ENCODE measurements at regions not wholly inside any gene's neighbourhood (a gene's known extent, or its start where the extent isn't known, plus 50 kb on each side); places are given as distances from the start of the nearest gene placed in this dataset.
A peak's percentile ranks its signal among the peaks of the same experiment; 100 is the strongest.

DNA sequence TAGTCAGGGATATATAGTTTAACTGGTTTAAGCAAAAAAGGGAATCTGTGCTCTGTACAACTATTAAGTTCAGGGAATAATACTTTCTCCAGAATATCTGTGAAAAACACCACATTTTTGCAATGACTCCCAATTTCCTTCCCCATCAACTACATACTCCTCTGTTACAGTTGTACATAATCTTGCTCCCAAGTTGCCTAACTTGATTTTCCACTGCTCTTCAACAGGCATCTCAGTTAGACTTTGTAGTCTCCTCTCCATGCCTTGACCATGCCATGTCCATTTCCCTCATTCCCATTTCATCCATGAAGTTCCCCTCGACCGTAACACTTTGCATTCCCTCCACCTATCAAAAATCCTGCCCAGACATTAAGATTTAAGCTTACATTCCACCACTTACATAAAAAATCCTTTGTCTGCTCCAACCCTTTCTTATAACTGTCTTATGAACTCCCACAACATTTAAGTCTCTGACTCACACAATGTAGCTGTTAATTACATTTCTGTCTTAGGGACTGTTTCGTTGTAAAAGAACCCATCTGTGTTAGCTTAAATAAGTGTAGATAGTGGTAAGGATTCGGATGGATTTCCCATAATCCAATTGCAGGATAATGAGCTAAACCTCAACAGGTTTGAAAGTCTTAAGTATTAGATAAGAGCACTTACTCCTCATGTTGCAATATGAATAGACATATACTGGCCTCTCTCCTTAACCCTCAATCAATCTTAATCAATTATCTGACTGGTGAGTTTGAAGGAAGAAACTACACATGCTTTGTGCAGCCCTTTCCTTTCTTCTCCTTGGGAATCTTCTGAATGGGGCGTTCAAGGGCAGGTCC, 156.5 kb downstream of the PAWR start:
- DNase-seq: no peak

DNA sequence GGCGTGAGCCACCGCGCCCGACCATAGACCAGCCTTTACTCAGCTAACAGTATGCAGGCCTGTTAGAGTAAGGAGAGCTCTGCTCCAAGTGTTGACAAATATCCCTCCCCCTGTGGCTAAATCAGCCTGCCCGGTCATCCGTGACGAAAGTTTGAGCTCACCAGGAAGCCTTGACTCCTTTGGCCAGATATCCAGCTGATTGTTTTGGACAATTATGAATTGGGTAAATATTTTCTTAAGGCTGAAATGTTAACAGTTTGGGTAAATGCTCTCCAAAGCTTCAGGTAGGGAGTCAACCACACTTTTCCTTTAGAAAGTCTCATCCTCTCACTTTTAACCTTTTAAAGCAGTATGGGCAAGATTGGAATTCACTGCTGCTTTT, 157.9 kb downstream of the PAWR start:
- no peak for DNase-seq

DNA sequence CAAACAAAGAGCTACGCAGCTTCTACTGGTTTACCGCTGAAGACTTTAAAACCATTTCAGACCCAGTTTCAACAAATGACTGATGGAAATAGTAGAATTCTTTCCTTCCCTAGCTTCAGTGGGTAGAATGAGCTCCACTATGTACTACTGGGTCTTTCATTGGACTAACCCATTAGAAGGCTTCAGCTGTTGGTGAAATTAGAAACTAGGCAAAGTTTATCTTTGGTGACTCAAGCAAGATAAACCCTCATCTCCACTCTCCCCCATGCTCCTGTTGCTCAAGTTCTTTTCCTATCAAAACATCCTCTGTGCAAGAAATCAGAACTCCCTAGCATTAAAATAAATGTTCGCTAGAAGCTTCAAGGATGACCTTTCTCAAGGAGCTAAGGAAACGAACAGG, 159.2 kb downstream of the PAWR start:
- no peak for DNase-seq

DNA sequence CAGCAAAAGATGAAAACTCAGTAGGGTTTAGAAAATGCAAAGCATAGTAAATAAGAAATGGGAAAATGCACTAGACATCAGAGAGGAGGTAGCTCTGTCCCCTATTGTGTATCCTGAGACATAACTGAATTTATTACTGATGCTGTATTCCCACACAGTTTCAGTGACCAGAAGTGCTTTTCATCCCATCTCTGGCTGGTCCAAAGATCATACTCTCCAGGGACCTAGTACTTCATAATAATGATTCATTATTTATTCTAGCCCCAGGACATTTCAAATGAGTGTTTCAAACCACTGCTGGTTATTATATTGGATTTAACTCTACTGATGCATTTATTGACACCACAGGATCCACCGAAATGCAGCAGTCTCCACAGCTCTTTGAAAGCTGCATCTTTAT, 163.3 kb downstream of the PAWR start:
- no peak for DNase-seq

DNA sequence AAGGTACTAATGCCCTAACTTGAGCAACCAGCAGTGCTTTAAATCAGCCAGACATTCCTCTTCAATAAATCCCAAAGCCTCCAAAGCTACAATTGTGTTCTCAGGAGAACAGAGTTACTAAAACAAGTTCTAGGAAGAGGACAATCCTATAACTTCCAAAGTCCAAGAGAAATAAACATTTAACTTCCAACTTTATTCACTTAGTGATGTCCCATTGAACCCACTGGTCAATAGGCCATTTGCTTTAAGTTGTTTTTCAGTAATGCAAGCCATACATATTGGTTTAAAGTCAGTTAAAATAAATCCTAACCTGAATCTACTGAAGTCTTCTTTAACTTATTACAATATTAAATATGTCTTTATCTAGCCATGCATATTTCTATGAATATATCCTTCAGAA, 165.4 kb downstream of the PAWR start:
- no peak for DNase-seq

DNA sequence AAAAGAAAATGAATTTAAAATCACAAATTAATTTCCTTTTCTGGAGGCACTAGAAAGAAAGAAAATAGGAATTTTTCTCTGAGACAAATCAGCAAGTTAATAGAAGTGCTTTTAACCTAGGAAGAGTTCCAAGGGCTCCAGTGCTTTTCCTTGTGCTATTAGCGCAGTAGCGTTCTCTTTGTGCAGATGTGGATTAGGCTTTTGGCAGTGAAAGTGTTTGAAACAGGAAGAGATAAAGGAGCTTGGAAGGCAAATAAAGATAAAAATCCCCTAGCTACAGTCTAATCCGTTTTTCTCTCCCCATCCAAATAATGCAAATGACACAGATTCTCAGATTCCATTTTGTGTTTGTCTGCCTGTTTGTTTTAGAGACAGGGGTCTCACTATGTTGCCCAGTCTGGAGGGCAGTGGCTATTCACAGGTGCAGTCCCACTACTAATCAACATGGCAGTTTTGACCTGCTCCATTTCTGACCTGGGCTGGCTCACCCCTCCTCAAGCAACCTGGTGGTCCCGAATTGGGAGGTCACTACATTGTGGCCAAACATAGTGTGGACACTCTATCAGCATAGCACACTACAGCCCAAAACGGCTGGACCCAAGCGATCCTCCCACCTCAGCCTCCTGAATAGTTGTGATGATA, 166.1 kb downstream of the PAWR start:
- no peak for DNase-seq

DNA sequence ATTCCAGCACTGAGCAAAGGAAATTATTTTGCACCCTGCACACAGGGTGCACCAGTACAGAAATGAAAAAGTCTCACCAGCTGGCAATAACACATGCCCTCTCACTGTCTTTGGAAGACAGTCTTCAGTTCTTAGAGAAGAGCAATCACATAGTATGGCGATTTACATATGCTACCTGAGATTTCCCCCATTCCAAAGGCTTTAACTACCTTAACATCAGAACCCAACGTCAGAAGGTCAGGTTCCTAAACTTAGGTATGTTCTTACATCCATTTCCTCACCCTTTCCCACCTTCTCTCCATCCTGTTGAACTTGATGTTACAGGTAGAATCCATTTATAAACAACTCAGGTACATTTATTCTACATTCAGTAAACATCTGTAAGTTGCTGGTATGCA, 167.8 kb downstream of the PAWR start:
- no peak for DNase-seq

DNA sequence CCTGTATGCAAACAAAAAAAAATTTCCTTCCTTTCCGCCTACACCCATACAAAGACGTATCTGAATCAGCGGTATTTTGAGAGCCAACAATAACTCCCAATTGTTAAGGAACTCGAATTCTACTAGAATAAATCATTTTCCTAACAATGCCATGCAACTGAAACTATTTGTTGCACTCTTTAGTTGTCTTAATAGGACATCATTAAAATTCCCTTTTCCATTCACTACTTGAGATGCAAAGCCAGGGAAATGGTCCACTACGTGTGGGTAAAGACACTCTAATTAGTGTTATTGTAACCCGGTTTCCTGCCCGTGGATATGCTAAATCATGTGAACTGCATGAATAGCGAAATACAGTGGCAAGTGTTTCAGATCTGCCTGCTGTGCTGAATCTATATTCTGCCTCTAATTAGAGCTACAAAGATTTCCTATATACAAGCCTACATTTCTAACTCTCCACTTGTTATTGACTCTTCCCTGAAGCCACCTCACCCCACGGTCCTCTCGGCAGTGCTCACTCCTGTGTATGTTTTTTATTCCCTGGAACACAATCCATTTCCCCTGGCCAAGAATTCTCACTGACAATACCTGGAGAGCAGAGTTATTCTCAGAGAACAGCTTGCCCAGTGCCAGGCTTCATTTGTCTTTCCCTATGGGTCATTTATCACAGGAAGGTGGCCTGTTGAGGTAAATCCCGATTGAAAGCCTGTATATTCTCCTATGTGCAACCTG, 168.3 kb downstream of the PAWR start:
- DNase-seq: no peak

DNA sequence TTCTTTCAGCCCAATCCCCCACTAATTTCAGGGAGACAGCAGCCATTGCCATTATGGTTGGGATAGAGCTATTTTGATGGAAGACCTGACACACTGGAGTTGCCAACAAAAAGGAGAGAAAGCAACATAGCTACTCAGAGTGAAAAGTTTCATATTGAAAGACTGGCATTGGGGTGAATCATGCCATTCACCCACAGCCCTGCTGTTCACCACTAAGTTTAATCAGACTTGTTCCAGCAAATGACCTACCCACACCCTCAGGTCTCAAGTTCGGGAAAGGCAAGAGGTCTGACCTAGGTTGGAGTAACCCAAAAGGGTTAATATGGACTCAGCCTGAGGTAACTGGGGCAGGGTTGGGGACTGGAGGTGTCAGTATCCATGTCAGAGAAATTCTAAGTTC, 169.2 kb downstream of the PAWR start:
- DNase-seq: no peak

DNA sequence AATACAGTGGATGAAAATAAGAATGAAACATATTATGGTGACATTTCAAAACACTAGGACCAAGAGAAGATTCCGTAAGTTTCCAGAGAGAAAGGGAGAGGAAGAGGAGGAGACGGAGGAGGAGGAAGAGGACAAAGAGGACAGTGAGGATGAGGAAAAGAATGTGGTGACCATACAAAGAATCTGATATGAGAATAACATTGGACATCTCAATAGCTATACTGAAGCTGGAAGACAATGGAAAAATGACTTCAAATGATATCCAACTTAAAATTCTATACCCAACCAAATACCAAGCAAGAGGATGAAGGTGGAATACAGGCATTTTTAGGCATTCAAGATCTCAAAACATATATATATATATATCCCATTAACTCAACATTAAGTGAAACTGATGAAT, 173.4 kb downstream of the PAWR start:
- DNase-seq: no peak

DNA sequence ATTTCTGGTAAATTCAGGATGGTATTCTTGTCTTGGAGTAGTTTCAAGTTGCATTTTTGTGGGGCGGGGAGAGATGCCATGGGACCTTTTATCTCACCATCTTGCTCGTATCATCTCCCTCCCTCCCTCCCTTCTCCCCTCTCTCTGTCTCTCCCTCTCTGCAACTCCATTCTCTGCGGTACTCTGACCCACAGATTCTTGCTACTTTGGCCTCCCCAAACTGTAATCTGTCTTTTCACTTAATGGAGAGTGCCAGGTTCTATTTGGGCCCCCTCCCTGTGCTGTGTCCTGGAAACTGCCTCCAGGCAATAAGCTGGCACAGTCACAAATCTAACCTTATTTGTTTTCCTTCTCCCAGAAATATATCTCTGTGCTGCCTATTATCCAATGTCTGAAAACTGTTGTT, 175.2 kb downstream of the PAWR start:
- no peak for DNase-seq

DNA sequence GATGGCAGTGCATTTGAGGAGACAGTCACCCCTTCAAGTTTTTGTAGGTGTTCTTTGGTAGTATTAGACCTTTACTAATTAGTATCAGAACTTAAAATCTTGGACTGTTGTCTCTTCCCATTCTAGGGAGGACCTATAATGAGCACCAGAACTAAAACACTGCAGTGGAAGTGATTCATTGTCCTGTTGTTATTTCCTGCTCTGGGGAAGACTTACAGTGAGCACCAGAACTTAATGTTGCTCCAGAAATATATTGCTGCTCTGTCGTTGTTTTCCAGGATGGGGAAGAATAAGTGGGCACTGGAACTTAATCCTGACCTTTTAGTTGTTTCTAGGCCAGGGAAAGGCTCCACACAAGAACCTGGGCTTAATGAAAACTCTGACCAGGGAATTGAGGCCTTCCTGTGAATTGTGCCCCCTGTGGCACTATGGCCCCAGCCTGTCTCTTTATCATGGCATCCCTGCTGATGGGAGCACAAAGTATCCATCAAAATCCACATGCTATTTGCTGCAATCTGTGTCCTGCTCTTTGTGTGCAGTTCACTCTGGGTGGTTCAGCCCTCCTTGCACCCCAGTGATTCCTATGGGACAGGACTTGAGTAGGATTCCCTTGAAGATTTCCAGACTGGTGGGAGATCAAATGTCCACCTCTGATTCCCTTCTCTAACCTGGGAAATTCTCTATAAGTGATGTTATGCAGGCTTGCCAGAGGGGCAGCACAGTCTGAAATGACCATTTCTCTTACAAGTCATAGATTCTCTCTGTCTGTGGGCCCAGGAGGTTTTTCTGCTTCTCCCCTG, 175.8 kb downstream of the PAWR start:
- DNase-seq: no peak

DNA sequence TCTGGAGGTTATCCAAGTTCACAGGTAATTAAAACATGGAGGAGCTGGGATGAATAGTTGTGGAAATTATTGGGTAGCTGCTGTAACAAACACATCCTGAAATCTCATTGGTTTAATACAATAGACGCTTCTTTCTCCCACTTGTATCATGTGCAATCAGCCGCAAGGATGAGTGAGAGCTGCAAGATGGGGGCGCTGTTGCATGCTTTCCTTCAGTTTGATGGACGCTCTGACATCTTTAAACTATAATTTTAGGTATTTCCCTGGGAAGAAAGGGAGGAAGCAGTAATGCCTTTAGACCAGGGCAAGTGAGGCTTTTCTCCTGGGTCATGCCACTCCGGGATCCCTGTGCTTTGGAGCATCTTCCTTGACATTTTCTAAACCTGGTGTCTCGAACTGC, 178.7 kb downstream of the PAWR start:
- peak; percentile 48 for DNase-seq

DNA sequence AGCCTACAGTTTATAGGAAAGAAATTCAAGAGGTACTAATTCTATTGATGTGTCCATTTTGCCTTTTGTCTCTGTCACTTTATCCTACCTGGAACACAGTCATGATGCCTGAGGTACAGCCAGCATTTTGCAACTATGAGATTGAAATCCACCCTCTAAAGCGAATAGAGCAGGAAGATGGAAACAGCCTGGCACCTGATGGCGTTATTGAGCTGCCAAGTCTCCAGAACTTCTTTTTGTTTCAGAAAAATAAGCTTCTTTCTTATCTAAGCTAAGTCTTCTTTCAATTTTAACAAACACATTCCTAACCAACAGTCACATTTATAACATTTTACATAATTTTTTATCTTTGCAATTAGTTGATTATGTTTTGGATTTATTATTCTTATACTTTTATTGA, 182.1 kb downstream of the PAWR start:
- DNase-seq: no peak
